HTR-8/SVneo (cell line): ENCODE measurements at regions not wholly inside any gene's neighbourhood (a gene's known extent, or its start where the extent isn't known, plus 50 kb on each side); places are given as distances from the start of the nearest gene placed in this dataset.
"Not testable (repeated sequence)": the region's sequence is repeated elsewhere in the genome, so short reads cannot be mapped to it uniquely, and the experiment has no call there.

Source experiments
- DNase-seq: peaks from one replicate; pipeline ENCODE4 v3.0.0; 2011; ENCODE audit warnings: low spot score, mixed read lengths; ENCODE audit not compliant: insufficient read length
- FAIRE-seq: peaks from 2 replicates; lab custom pipeline; 2011; peaks lifted over from hg19 to GRCh38; lab: Jason Lieb, UNC

GRCh38 chr10:124249812-124250432, 156.5 kb upstream of the CHST15 start:
- no peak for DNase-seq
- FAIRE-seq: no peak

DNA sequence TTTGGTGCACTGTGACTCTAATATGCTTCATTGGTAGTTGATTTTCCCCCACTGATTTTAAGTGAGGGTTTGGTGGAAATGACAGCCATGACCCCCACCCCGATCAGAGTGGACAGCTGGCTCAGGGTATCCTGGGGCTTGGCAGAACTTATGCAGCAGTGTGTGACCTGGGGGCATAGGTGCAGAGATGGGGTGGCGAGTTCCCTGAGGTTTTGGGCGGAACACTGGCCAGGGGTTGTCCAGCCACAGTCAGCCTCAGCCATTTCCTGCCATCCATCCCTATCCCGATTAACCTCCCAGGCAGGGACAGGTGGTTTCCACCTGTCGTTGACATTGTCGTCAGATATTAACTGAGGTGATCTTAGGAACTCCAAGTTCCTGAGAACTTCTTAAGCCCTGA, 155.8 kb upstream of the CHST15 start:
- DNase-seq (no peak), FAIRE-seq (no peak)

DNA sequence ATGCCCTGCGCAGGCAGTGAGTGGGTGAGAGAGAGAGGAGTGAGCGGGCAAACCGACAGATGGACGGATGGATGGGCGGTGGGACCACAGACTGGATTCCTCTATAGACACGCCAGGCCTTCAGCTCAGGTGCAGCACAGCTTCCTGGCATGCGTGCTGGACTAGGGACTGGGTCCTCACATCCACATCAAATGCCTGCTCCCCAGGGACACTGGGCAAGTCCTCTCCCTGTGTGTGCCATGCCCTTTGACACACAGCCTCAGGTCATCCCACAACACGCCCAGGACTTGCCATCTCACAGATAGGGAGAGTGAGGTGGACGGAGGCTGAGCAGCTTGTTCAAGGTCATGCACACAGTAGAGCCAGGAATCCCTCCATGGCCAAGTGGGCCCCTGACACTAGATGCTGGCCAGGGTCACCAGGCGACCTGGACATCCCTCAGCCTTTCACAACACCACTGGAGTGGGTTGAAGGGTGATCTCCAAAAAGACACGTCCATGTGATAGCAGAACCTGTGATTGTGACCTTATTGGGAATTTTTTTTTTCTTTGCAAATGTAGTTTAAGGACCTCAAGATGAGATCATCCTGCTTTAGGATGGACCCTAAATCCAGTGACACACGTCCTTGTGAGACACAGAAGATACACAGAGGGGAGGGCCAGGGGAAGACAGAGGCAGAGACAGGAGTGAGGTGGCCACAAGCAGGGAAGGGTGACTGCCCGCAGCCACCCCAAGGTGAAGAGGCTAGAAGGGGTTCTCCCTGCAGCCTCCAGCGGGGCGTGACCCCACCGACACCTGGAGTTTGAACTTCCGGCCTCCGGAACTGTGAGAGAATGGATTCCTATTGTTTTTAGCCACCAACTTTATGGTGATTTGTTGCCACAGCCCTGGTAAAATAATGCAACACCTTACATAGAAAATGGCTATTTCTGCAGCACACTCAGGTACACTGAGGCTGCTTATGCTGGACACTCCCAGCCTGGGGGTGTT, 155.0 kb upstream of the CHST15 start:
- DNase-seq (no peak), FAIRE-seq (no peak)

DNA sequence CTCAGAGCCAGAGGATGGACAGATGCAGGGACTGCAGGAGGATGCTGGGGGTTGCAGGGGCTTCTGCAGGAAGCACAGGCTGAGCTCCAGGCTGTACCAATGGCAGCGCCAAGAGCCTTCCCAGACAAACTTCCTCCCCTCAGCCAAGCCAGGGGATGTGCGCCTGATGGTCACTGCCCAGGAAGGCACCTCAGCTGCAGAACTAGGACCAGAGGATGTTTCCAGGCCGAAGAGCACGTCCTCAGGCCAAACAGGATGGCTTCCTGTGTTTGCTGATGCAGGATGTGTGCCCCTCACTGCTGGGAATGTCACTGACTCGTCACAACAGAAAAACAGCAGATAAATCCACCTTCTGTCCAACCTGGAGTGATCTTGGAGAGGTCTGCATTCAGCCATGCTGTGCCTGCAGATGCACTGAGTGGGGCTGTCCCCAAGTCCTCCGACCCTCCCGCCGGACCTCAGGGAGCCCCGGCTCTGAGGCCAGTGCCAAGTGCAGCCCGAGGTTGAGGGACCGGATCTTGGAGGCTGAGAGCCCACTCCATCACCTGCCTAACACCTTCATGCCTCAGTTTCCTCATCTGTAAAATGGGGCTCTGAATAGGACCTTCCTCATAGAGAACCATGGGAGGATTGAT, 152.5 kb upstream of the CHST15 start:
- no peak for DNase-seq

GRCh38 chr10:124245191-124245590, 151.8 kb upstream of the CHST15 start:
- no peak for DNase-seq
- FAIRE-seq: no peak

More for the DNA sequence above, 152.5 kb upstream of the CHST15 start:
- no peak for FAIRE-seq

DNA sequence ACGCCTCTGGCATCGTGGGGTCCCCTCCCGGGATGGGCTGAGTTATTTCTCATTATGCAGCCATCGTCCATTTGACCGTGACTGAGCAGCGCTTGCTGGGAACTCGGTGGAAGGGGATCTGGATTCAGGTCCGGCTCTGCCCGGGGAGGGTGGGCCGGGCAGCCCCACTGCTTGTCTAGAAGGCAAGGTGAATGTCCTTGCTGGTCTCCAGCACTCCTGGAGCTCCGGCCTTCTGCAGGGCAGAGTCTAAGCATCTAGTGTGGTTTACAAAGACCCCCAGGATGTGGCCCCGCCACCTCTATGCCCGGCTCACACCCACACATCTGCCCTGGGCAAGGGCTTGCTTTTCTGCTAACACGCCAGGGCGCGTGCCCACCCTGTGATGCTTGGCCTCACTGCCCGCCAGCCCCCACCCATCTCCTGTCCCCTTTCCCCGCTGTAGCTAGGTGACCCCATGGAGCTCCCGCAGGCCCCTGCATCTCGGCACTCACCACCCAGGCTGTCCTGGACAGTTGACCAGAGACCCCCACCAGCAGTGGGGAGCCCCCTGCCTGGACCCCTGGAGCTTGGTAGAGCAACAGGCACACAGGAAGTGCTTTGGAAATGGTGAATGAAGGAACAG, 151.0 kb upstream of the CHST15 start:
- DNase-seq (no peak), FAIRE-seq (no peak)

DNA sequence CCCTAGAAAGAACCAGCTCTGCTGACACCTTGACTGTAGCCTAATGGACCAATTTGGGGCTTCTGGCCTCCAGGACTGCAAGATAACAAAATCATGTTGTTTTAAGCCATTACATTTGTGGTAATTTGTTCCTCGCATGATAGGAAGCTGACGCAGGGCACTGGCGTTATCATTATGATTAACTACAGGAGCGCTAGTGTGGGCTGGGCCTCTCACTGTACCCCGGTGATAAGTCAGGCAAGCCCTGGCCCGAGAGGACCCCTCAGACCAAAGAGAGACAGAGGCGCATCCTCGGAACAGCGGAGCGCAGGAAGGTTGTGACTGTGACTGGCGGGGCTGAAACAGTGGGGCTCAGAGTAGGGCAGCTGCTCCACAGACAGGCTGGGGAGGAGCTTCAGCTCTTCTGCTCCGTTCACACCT, 150.3 kb upstream of the CHST15 start:
- DNase-seq: no peak
- no peak for FAIRE-seq

GRCh38 chr10:124242791-124243190, 149.4 kb upstream of the CHST15 start:
- DNase-seq (no peak), FAIRE-seq (no peak)

- DNase-seq (no peak), FAIRE-seq (no peak)
Measured at GRCh38 chr10:124242365-124242764, 149.0 kb upstream of the CHST15 start.

- DNase-seq, FAIRE-seq: not testable (repeated sequence)
Measured at GRCh38 chr10:124241510-124241909, 148.1 kb upstream of the CHST15 start.

DNA sequence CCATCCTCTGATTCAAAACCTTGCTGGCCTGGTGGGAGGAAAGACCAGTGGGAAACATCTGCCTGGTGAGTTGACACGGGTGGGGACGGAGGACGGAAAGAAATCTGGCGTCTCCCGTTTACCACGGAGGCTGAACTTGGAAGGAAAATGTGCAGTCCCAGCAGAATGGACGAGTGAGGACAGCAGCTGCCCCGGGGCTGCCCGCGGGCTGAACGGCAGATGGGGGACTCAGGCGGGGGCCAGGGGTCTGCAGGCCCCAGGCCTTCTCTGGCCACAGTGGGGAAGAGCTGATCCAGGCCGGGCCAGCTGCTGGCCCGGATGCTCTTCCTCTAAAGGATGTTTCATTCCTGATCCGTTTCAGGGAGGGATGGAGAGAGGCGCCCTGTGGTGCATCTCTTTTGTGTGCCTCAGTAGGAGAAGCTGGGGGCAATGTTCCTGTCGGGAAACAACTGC, 147.5 kb upstream of the CHST15 start:
- no peak for DNase-seq
- no peak for FAIRE-seq

GRCh38 chr10:124239696-124240095, 146.3 kb upstream of the CHST15 start:
- DNase-seq (no peak), FAIRE-seq (no peak)

DNA sequence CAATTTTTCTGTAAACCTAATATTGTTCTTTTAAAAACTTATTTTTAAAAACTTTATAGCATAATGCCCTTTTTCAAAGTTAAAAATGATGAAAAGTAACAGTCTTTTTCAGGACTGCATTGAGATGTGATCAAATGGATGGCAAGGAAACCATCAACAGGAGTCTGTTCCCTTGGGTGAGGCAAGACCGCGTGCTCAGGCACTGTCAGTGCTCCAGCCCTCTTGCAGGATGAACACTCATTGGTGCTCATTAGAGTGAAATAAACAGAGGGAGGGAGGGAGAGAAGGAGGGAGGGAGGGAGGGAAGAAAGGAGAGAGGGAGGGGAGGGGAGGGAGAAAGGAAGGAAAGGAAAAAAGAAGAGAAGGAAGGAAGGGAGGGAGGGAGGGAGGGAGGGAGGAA, 145.7 kb upstream of the CHST15 start:
- no peak for FAIRE-seq
- DNase-seq: no peak

DNA sequence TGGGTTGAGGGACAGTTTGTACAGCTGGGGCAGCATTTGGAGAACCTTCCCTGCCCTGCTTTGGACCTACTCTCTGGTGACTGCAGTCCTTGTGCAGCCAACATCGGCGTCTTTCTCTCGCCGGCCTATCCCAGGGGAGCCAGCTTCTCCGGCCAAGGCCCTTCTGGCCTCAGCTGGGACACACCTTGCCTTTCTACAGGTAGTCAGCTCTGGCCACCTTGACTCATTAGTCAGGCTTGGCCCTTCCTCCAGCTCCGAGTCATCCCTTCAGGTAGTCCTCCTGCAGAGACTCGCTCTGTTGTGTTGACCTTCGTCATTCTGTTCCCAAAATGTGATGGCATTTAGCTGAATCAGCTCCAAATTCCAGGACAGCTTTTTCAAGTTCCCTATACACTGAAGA, 145.0 kb upstream of the CHST15 start:
- DNase-seq (no peak), FAIRE-seq (no peak)

- DNase-seq: no peak
- FAIRE-seq: no peak
Measured at GRCh38 chr10:124237282-124237961, 144.0 kb upstream of the CHST15 start.

DNA sequence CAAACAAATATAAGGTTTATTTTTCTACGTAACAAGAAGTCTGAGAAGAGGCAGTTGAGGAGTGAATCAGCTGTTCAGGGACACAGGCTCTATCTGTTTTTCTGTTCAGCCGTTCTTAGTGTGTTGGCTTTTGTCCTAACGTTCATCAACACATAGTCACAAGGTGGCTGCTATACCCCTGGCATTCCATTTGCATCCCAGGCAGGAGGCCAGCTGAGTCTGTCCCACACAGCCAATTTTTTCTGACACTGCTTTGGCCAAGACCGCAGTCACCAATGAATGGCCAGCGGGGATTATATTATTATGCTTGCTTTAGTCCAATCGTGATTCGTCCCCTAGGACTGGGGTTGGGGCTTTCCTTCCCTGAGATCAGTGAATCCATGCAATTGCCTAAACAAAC, 143.4 kb upstream of the CHST15 start:
- DNase-seq: no peak
- no peak for FAIRE-seq

GRCh38 chr10:124236136-124236535, 142.7 kb upstream of the CHST15 start:
- DNase-seq: no peak
- FAIRE-seq: no peak

- FAIRE-seq (no peak), DNase-seq (no peak)
Measured at GRCh38 chr10:124235232-124235631, 141.8 kb upstream of the CHST15 start.

DNA sequence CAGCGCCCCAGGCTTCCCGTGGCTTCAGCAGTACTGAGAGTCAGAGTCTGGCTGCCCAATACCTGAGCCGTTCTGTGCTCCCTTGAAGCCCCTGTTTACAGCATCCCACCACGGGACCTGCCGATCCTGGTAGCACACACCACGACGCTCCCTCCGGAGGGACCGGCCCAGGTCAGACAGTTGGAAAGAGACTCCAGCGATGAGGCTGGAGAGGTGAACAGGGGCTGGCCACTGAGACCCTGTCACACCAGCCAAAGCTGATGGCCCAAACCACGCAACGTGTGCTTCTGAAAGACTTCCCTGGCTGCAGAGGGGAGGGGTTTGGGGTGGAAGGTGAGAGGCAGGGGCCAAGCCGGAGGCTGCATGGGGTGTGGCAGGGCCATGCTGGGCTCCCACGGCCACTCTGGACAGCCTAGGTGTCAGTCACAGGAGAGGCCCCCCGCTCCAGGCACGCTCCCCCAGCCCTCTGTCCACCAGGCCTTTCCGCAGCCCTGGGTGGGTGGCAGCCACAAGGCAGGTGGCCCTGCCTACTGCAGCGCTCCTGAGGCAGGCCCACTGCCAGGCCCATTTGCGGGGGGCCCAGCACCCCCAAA, 140.2 kb upstream of the CHST15 start:
- no peak for DNase-seq
- no peak for FAIRE-seq
